H9 (cell line): ENCODE measurements at regions not wholly inside any gene's neighbourhood (a gene's known extent, or its start where the extent isn't known, plus 50 kb on each side); places are given as distances from the start of the nearest gene placed in this dataset.

Source experiments
- DNase-seq: peaks from one replicate; pipeline ENCODE4 v3.0.0-alpha.2; 2017
- H2AFZ ChIP-seq: one replicate; pipeline ENCODE4 v1.6.1; 2013; ENCODE audit warnings: mild to moderate bottlenecking, low read length, control low read depth, moderate library complexity
- H2AK5ac ChIP-seq: 2 replicates; pipeline ENCODE4 v1.6.1; 2013; ENCODE audit warnings: low read length, control low read depth, mixed read lengths; ENCODE audit not compliant: insufficient read length
- H2BK120ac ChIP-seq: one replicate; pipeline ENCODE4 v1.6.1; 2013; ENCODE audit warnings: low read depth, mild to moderate bottlenecking, low read length, control low read depth, inconsistent platforms; ENCODE audit not compliant: poor library complexity, severe bottlenecking
- H2BK12ac ChIP-seq: 2 replicates; pipeline ENCODE4 v1.6.1; 2013; ENCODE audit warnings: low read length, control low read depth, mixed read lengths, low read depth; ENCODE audit not compliant: insufficient read length
- H2BK15ac ChIP-seq: 2 replicates; pipeline ENCODE4 v1.6.1; 2013; ENCODE audit warnings: low read depth, low read length, control low read depth
- H2BK20ac ChIP-seq: one replicate; pipeline ENCODE4 v1.6.1; 2013; ENCODE audit warnings: low read depth, mild to moderate bottlenecking, low read length, control low read depth, inconsistent platforms; ENCODE audit not compliant: poor library complexity, severe bottlenecking
- H2BK5ac ChIP-seq: 2 replicates; pipeline ENCODE4 v1.6.1; 2013; ENCODE audit warnings: low read length, control low read depth, mixed read lengths; ENCODE audit not compliant: insufficient read length
- H3K14ac ChIP-seq: 2 replicates; pipeline ENCODE4 v1.6.1; 2013; ENCODE audit warnings: low read length, control low read depth; ENCODE audit not compliant: insufficient read depth
- H3K18ac ChIP-seq: 2 replicates; pipeline ENCODE4 v1.6.1; 2013; ENCODE audit warnings: low read depth, mild to moderate bottlenecking, mixed read lengths, low read length, control low read depth; ENCODE audit not compliant: insufficient read length
- H3K23ac ChIP-seq: 2 replicates; pipeline ENCODE4 v1.6.1; 2013; ENCODE audit warnings: low read length, control low read depth, mixed read lengths, low read depth; ENCODE audit not compliant: insufficient read length
- H3K23me2 ChIP-seq: 2 replicates; pipeline ENCODE4 v1.6.1; 2013; ENCODE audit warnings: low read depth, mild to moderate bottlenecking, mixed read lengths, low read length, control low read depth; ENCODE audit not compliant: insufficient read length, poor library complexity, severe bottlenecking
- H3K27ac ChIP-seq: 2 replicates; pipeline ENCODE4 v1.5.1; 2013; ENCODE audit warnings: low read length, control low read depth, mixed read lengths, low read depth; ENCODE audit not compliant: insufficient read length
- H3K27me3 ChIP-seq: 2 replicates; pipeline ENCODE4 v1.6.1; 2013; ENCODE audit warnings: low read length, control low read depth, inconsistent platforms; ENCODE audit not compliant: insufficient read depth
- H3K4ac ChIP-seq: 2 replicates; pipeline ENCODE4 v1.6.1; 2013; ENCODE audit warnings: low read depth, mild to moderate bottlenecking, control low read depth, inconsistent platforms, low read length, moderate library complexity
- H3K4me1 ChIP-seq: 2 replicates; pipeline ENCODE4 v1.6.1; 2013; ENCODE audit warnings: low read length, control low read depth, inconsistent platforms; ENCODE audit not compliant: insufficient read depth
- H3K4me2 ChIP-seq: 2 replicates; pipeline ENCODE4 v1.6.1; 2013; ENCODE audit warnings: low read length, control low read depth, mixed read lengths; ENCODE audit not compliant: insufficient read length, insufficient read depth
- H3K56ac ChIP-seq: 2 replicates; pipeline ENCODE4 v1.6.1; 2013; ENCODE audit warnings: low read depth, mild to moderate bottlenecking, mixed read lengths, low read length, control low read depth; ENCODE audit not compliant: insufficient read length
- H3K79me1 ChIP-seq: 2 replicates; pipeline ENCODE4 v1.6.1; 2013; ENCODE audit warnings: low read depth, mild to moderate bottlenecking, moderate library complexity, low read length, control low read depth, inconsistent platforms; ENCODE audit not compliant: insufficient read depth, poor library complexity, severe bottlenecking
- H3K79me2 ChIP-seq: 2 replicates; pipeline ENCODE4 v1.6.1; 2013; ENCODE audit warnings: low read length, control low read depth, inconsistent platforms; ENCODE audit not compliant: insufficient read depth
- H3K9ac ChIP-seq: 2 replicates; pipeline ENCODE4 v1.6.1; 2013; ENCODE audit warnings: low read length, control low read depth, mixed read lengths; ENCODE audit not compliant: insufficient read length; ENCODE audit errors: extremely low read depth
- H3K9me3 ChIP-seq: one replicate; pipeline ENCODE4 v1.6.1; 2013; ENCODE audit warnings: low read depth, low read length, inconsistent platforms; ENCODE audit not compliant: control insufficient read depth
- H3T11ph ChIP-seq: one replicate; pipeline ENCODE4 v1.6.1; 2013; ENCODE audit warnings: mild to moderate bottlenecking, low read length, control low read depth, inconsistent platforms
- H4K20me1 ChIP-seq: one replicate; pipeline ENCODE4 v1.6.1; 2013; ENCODE audit not compliant: control insufficient read depth, insufficient read length, insufficient read depth
- H4K5ac ChIP-seq: 2 replicates; pipeline ENCODE4 v1.6.1; 2013; ENCODE audit warnings: low read depth, mild to moderate bottlenecking, mixed read lengths, low read length, control low read depth; ENCODE audit not compliant: insufficient read length
- H4K8ac ChIP-seq: replicated peaks from 2 replicates; pipeline ENCODE4 v1.6.1; 2013; ENCODE audit warnings: low read length, control low read depth, mixed read lengths, low read depth; ENCODE audit not compliant: insufficient read length
- H4K91ac ChIP-seq: 2 replicates; pipeline ENCODE4 v1.6.1; 2013; ENCODE audit warnings: low read depth, mild to moderate bottlenecking, moderate library complexity, mixed read lengths, low read length, control low read depth; ENCODE audit not compliant: insufficient read length
- H3K27ac Mint-ChIP-seq, 3 experiments: 2 replicates in 2 of 3; 3 replicates in 1 of 3; pipeline ENCODE4 v1.8.0; 2020 to 2021; ENCODE audit warnings: mixed read lengths in 3 of 3, mild to moderate bottlenecking in 1 of 3, moderate library complexity in 1 of 3
- H3K27me3 Mint-ChIP-seq: 2 replicates; pipeline ENCODE4 v1.8.0; 2021; ENCODE audit warnings: low read depth, mild to moderate bottlenecking, moderate library complexity, mixed read lengths
- H3K36me3 Mint-ChIP-seq, 3 experiments: 2 replicates in 2 of 3; 3 replicates in 1 of 3; pipeline ENCODE4 v1.8.0; 2020 to 2021; ENCODE audit warnings: low read depth in 3 of 3, mixed read lengths in 3 of 3; ENCODE audit not compliant: insufficient read depth in 1 of 3
- H3K4me1 Mint-ChIP-seq, 2 experiments: 2 replicates each; pipeline ENCODE4 v1.8.0; 2020; ENCODE audit warnings: mixed read lengths in 2 of 2
- H3K4me3 Mint-ChIP-seq, 2 experiments: 2 replicates in 1 of 2; 3 replicates in 1 of 2; pipeline ENCODE4 v1.8.0; 2020 to 2021; ENCODE audit warnings: mild to moderate bottlenecking in 2 of 2, mixed read lengths in 2 of 2, moderate library complexity in 1 of 2
- H3K9me3 Mint-ChIP-seq, 2 experiments: 2 replicates in 1 of 2; 3 replicates in 1 of 2; pipeline ENCODE4 v1.8.0; 2020; ENCODE audit warnings: mild to moderate bottlenecking in 2 of 2, mixed read lengths in 2 of 2, moderate library complexity in 1 of 2
- WGBS: extraction: QIAGEN DNeasy Blood & Tissue Kit; methylation state at CpG from one replicate; pipeline ENCODE4 v1.1.7; 2013; ENCODE audit warnings: missing lambda C conversion rate, low lambda C conversion rate, mixed read lengths; ENCODE audit not compliant: insufficient read length; ENCODE audit errors: extremely low coverage; 5-methylcytosine and 5-hydroxymethylcytosine counted together
- TF ChIP-seq, protein P1 (sequence below): fragments of 200-600 bp; sonication (generic); conservative IDR thresholded peaks from 3 replicates; pipeline ENCODE4 v1.8.0; 2021; ENCODE audit warnings: antibody characterized with exemption, mild to moderate bottlenecking

GRCh38 chr17:77555121-77555591 lies 403.3 kb upstream of the TNRC6C start:
- Mint-ChIP-seq H3K4me1 (peaks cover 4 to 17% of the 10 kb centered on the region in 2 experiments), H3K27ac (no peak overlapping the region; a peak in 1 of 7 replicates), H3K4me3 (no peak overlapping the region), H3K9me3 (no peaks in the 10 kb centered on the region; a peak in 1 of 5 replicates), H3K36me3 (no peaks in the 10 kb centered on the region), H3K27me3 (peaks cover 22% of the 10 kb centered on the region)
- Histone ChIP-seq H3K14ac (no peak overlapping the region; the same call in 1 of the 2 replicates), H2BK120ac (no peak overlapping the region), H4K5ac (no peak overlapping the region), H4K8ac (no peak overlapping the region), H3K9me3 (no peaks in the 10 kb centered on the region), H3K23ac (no peak overlapping the region), H3K4me2 (no peak overlapping the region), H3K4me1 (no peaks in the 10 kb centered on the region), H3K27me3 (no peaks in the 10 kb centered on the region; the same call in 1 of the 2 replicates), H3K18ac (no peak overlapping the region), H3K23me2 (no peaks in the 10 kb centered on the region), H4K91ac (no peak overlapping the region), H2BK5ac (no peak overlapping the region), H2AK5ac (no peak overlapping the region), H2BK20ac (no peak overlapping the region), H3K9ac (no peak overlapping the region), H2BK15ac (no peak overlapping the region), H2AFZ (no peak overlapping the region), H3K79me1 (no peaks in the 10 kb centered on the region), H4K20me1 (no peaks in the 10 kb centered on the region), H3K4ac (no peak overlapping the region), H3T11ph (no peak overlapping the region), H3K27ac (no peak overlapping the region), H2BK12ac (no peak overlapping the region), H3K56ac (no peak overlapping the region), H3K79me2 (no peaks in the 10 kb centered on the region)
- WGBS = no CpG with 5 or more reads among the region's 16 CpGs
- TF ChIP-seq, protein P1, sequence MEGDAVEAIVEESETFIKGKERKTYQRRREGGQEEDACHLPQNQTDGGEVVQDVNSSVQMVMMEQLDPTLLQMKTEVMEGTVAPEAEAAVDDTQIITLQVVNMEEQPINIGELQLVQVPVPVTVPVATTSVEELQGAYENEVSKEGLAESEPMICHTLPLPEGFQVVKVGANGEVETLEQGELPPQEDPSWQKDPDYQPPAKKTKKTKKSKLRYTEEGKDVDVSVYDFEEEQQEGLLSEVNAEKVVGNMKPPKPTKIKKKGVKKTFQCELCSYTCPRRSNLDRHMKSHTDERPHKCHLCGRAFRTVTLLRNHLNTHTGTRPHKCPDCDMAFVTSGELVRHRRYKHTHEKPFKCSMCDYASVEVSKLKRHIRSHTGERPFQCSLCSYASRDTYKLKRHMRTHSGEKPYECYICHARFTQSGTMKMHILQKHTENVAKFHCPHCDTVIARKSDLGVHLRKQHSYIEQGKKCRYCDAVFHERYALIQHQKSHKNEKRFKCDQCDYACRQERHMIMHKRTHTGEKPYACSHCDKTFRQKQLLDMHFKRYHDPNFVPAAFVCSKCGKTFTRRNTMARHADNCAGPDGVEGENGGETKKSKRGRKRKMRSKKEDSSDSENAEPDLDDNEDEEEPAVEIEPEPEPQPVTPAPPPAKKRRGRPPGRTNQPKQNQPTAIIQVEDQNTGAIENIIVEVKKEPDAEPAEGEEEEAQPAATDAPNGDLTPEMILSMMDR = no peak
- no peak for DNase-seq
